ENCODE measurements at regions not wholly inside any gene's neighbourhood (a gene's known extent, or its start where the extent isn't known, plus 50 kb on each side); places are given as distances from the start of the nearest gene placed in this dataset.

- TF ChIP-seq, protein P1, sequence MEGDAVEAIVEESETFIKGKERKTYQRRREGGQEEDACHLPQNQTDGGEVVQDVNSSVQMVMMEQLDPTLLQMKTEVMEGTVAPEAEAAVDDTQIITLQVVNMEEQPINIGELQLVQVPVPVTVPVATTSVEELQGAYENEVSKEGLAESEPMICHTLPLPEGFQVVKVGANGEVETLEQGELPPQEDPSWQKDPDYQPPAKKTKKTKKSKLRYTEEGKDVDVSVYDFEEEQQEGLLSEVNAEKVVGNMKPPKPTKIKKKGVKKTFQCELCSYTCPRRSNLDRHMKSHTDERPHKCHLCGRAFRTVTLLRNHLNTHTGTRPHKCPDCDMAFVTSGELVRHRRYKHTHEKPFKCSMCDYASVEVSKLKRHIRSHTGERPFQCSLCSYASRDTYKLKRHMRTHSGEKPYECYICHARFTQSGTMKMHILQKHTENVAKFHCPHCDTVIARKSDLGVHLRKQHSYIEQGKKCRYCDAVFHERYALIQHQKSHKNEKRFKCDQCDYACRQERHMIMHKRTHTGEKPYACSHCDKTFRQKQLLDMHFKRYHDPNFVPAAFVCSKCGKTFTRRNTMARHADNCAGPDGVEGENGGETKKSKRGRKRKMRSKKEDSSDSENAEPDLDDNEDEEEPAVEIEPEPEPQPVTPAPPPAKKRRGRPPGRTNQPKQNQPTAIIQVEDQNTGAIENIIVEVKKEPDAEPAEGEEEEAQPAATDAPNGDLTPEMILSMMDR (IDR thresholded peaks at IDR 0.05) = no peak
- TF ChIP-seq EP300 (IDR thresholded peaks at IDR 0.05; ENCODE audit: low read depth) (no peak), POLR2A (IDR thresholded peaks at IDR 0.05) (no peak)
Observed at GRCh38 chr3:95994338-95994737, 820.1 kb upstream of the EPHA6 start.

Data from transverse colon (tissue), 3 donors.